GM12878 (cell line): ENCODE measurements at regions not wholly inside any gene's neighbourhood (a gene's known extent, or its start where the extent isn't known, plus 50 kb on each side); places are given as distances from the start of the nearest gene placed in this dataset.
"Not testable (repeated sequence)": the region's sequence is repeated elsewhere in the genome, so short reads cannot be mapped to it uniquely, and the experiment has no call there.

Experiments
- ATAC-seq: fragments of 200-7000 bp; cut with Tn5 transposase; 3 replicates; pipeline ENCODE4 v1.9.1; 2020; ENCODE audit warnings: mild to moderate bottlenecking, moderate library complexity
- BruUV-seq: library from RNA; stranded (reverse); fragments of 400-500 nt; replicated peaks from 2 replicates; lab custom pipeline; 2021; lab: Mats Ljungman, UMichigan
- CTCF ChIA-PET: fragments of 300-600 bp; sonication (Branson Sonifier 250); formaldehyde crosslinking; extraction: SDS; loops from one replicate; lab custom pipeline; 2021; ENCODE audit warnings: inconsistent platforms; lab: Yijun Ruan, JAX
- POLR2A ChIA-PET: fragments of 350-600 bp; formaldehyde crosslinking; extraction: SDS; loops from one replicate; lab custom pipeline; 2021; ENCODE audit warnings: inconsistent platforms; lab: Charles Lee
- RAD21 ChIA-PET: fragments of 300-600 bp; sonication (Branson Sonifier 250); formaldehyde crosslinking; loops from one replicate; lab custom pipeline; 2023; ENCODE audit warnings: antibody characterized with exemption; ENCODE audit not compliant: unreplicated experiment; lab: Charles Lee
- SMC1A ChIA-PET: fragments of 300-600 bp; sonication (Branson Sonifier 250); formaldehyde crosslinking; loops from one replicate; lab custom pipeline; 2023; ENCODE audit not compliant: unreplicated experiment, uncharacterized antibody; lab: Charles Lee
- DNase-seq: peaks from one replicate; pipeline ENCODE4 v3.0.0-alpha.2; 2011; ENCODE audit warnings: low read depth, low spot score
- FAIRE-seq: peaks from 3 replicates; lab custom pipeline; 2011; peaks lifted over from hg19 to GRCh38; lab: Jason Lieb, UNC
- H2AFZ ChIP-seq: 2 replicates; pipeline ENCODE4 v1.6.0; 2011; ENCODE audit warnings: low read depth, low read length, control low read depth; ENCODE audit not compliant: control insufficient read depth
- H3K27ac ChIP-seq: 2 replicates; pipeline ENCODE4 v1.5.1; 2011; ENCODE audit warnings: control low read depth; ENCODE audit not compliant: control insufficient read depth, insufficient read depth
- H3K27me3 ChIP-seq, 2 experiments: replicated peaks in 1 of 2; 2 replicates each; pipeline versions ENCODE4 v1.6.0 to v1.6.1; 2011; ENCODE audit warnings: low read length in 1 of 2; ENCODE audit not compliant: control insufficient read depth in 2 of 2, insufficient read depth in 2 of 2
- H3K36me3 ChIP-seq, 2 experiments: 2 replicates each; pipeline ENCODE4 v1.5.1; 2011; ENCODE audit warnings: low read length in 1 of 2; ENCODE audit not compliant: control insufficient read depth in 2 of 2, insufficient read depth in 2 of 2
- H3K4me1 ChIP-seq: 2 replicates; pipeline ENCODE4 v1.6.1; 2011; ENCODE audit warnings: mild to moderate bottlenecking, low read length, moderate library complexity, mixed read lengths; ENCODE audit not compliant: control insufficient read depth, insufficient read depth
- H3K4me2 ChIP-seq: 2 replicates; pipeline ENCODE4 v1.6.0; 2011; ENCODE audit warnings: control low read depth; ENCODE audit not compliant: control insufficient read depth, insufficient read depth
- H3K4me3 ChIP-seq: fragments of 200-600 bp; sonication (generic); 2 replicates; pipeline ENCODE4 v1.5.1; 2016
- H3K79me2 ChIP-seq: 2 replicates; pipeline ENCODE4 v1.6.0; 2011; ENCODE audit warnings: low read length; ENCODE audit not compliant: control insufficient read depth, insufficient read depth
- H3K9ac ChIP-seq: 2 replicates; pipeline ENCODE4 v1.8.0; 2011; ENCODE audit warnings: low read length, control low read depth, mixed read lengths; ENCODE audit not compliant: control insufficient read depth, insufficient read depth
- H3K9me3 ChIP-seq: replicated peaks from 3 replicates; pipeline ENCODE4 v1.5.1; 2011; ENCODE audit warnings: mild to moderate bottlenecking, low read length; ENCODE audit not compliant: control insufficient read depth, insufficient read depth
- H4K20me1 ChIP-seq: 2 replicates; pipeline ENCODE4 v1.6.0; 2011; ENCODE audit not compliant: control insufficient read depth, insufficient read depth
- ATF7 ChIP-seq: fragments of 450-650 bp; IDR thresholded peaks from 2 replicates; pipeline ENCODE4 v1.6.1; 2016; ENCODE audit warnings: low read depth, mild to moderate bottlenecking
- CHD2 ChIP-seq: IDR thresholded peaks from 2 replicates; pipeline ENCODE4 v1.6.1; 2011; ENCODE audit warnings: low read depth, low read length, improper control_type of control experiment, borderline replicate concordance
- POLR2A ChIP-seq: IDR thresholded peaks from 2 replicates; pipeline ENCODE4 v1.6.1; 2011; ENCODE audit warnings: low read depth, mild to moderate bottlenecking, low read length
- WGBS: methylation state at CpG from one replicate; pipeline ENCODE4 v1.1.6; 2016; ENCODE audit warnings: low lambda C conversion rate; ENCODE audit not compliant: insufficient replicate concordance, insufficient coverage; ENCODE audit errors: missing lambda C conversion rate; 5-methylcytosine and 5-hydroxymethylcytosine counted together
- in situ Hi-C: fragments of 300-500 bp; cut with MboI; formaldehyde crosslinking; loops from 9 replicates; pipeline ENCODE4 v1.14.3; 2018; ENCODE audit warnings: mixed read lengths
- intact Hi-C: fragments of 100-400 bp; cut with micrococcal nuclease; formaldehyde crosslinking; loops from one replicate; pipeline ENCODE4 v1.14.2; 2022; ENCODE audit not compliant: unreplicated experiment

DNA sequence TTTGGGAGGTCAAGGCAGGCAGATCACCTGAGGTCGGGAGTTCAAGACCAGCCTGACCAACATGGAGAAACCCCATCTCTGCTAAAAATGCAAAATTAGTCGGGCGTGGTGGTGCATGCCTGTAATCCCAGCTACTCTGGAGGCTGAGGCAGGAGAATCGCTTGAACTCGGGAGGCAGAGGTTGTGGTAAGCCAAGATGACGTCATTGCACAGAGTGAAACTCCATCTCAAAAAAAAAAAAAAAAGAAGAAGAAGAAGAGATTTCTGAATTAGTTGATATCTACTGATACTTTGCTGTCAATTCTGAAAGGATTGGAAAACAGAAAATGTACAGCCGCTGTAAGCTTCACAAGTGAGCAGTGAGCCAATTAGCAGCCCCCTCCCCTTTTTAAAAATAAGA lies 144.4 kb upstream of the RREB1 start:
- intact Hi-C loops, H3K27me3 ChIP-seq, BruUV-seq, DNase-seq, H3K9ac ChIP-seq, H3K4me2 ChIP-seq, H3K4me1 ChIP-seq, H2AFZ ChIP-seq, H3K9me3 ChIP-seq, H3K36me3 ChIP-seq, ATAC-seq, H3K4me3 ChIP-seq, in situ Hi-C loops, H3K27ac ChIP-seq, FAIRE-seq, H4K20me1 ChIP-seq, H3K79me2 ChIP-seq: not testable (repeated sequence)
- CTCF ChIA-PET, result interaction anchor here (0.9 to 1.8 kb wide), 2 partner anchors 23 to 287 kb away, joined by 3 to 5 read pairs; no protein-coding TSS in a partner anchor
- SMC1A ChIA-PET, result interaction anchor here (1.0 kb wide), 1 partner anchor 123 kb away, joined by 7 read pairs; no protein-coding TSS in a partner anchor
- RAD21 ChIA-PET, result interaction anchor here (0.7 kb wide), 1 partner anchor 137 kb away, joined by 3 read pairs; no protein-coding TSS in a partner anchor
- TF ChIP-seq ATF7, result peak; percentile 93
- POLR2A ChIA-PET, result interaction anchor here (0.6 kb wide), 1 partner anchor 337 kb away, joined by 5 read pairs; no protein-coding TSS in a partner anchor
- 25% methylated on average over 7 of the region's 7 CpGs for WGBS

DNA sequence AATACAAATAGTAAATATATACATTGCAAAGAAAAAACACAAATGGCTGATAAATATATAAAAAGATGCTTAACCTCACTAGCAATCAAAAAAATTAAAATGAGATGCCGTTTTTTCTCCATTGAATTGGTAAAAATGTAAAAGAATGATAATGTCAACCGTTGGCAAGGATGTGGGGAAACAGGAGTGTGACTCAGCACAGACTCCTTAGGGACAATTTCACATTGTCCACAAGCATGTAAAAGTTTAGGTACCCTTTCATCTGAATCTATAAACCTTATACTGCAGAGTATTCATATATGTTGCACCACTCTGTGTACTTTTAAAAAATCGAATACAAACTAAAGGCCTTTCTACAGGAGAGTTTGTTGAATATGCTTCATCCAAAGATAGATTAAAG lies 143.1 kb upstream of the RREB1 start:
- ATAC-seq, result no peak
- DNase-seq, result no peak
- ChIA-PET RAD21 (no interaction called here), SMC1A (interaction anchor here (1.0 to 1.1 kb wide), 2 partner anchors 15 to 122 kb away, joined by 3 to 7 read pairs; no protein-coding TSS in a partner anchor), CTCF (interaction anchor here (1.8 kb wide), 1 partner anchor 288 kb away, joined by 5 read pairs; no protein-coding TSS in a partner anchor), POLR2A (interaction anchor here (0.7 kb wide), 1 partner anchor 28 kb away, joined by 4 read pairs; no protein-coding TSS in a partner anchor)
- Histone ChIP-seq H3K9me3 (no peaks in the 10 kb centered on the region), H4K20me1 (no peaks in the 10 kb centered on the region), H3K4me2 (no peak overlapping the region), H3K36me3 (no peaks in the 10 kb centered on the region), H3K27ac (no peak overlapping the region), H3K79me2 (no peaks in the 10 kb centered on the region), H2AFZ (no peak overlapping the region), H3K4me3 (no peak overlapping the region), H3K9ac (no peak overlapping the region), H3K4me1 (no peaks in the 10 kb centered on the region), H3K27me3 (no peaks in the 10 kb centered on the region)
- FAIRE-seq, result no peak
- intact Hi-C loops (no loop called here), in situ Hi-C loops (no loop called here)
- WGBS, result 19% methylated on average over 3 of the region's 3 CpGs
- BruUV-seq, result no TSS peak
- TF ChIP-seq POLR2A (no peak), CHD2 (no peak)
